ENCODE measurements at regions not wholly inside any gene's neighbourhood (a gene's known extent, or its start where the extent isn't known, plus 50 kb on each side); places are given as distances from the start of the nearest gene placed in this dataset.
"Not testable (repeated sequence)": the region's sequence is repeated elsewhere in the genome, so short reads cannot be mapped to it uniquely, and the experiment has no call there.

- DNase-seq (ENCODE audit: low read depth, low spot score): no peak
Measured at GRCh38 chr1:213585402-213585801, 402.4 kb upstream of the PROX1 start.

GRCh38 chr1:213585959-213586586 lies 401.7 kb upstream of the PROX1 start:
- DNase-seq (ENCODE audit: low read depth, low spot score): no peak

- no peak for DNase-seq (ENCODE audit: low read depth, low spot score)
Measured at GRCh38 chr1:213586587-213586972, 401.2 kb upstream of the PROX1 start.

GRCh38 chr1:213596729-213597128 lies 391.0 kb upstream of the PROX1 start:
- no peak for DNase-seq (ENCODE audit: low read depth, low spot score)

GRCh38 chr1:213598263-213598662 lies 389.5 kb upstream of the PROX1 start:
- no peak for DNase-seq (ENCODE audit: low read depth, low spot score)

GRCh38 chr1:213600879-213601278 lies 386.9 kb upstream of the PROX1 start:
- no peak for DNase-seq (ENCODE audit: low read depth, low spot score)

GRCh38 chr1:213601705-213602104 lies 386.1 kb upstream of the PROX1 start:
- DNase-seq (ENCODE audit: low read depth, low spot score): not testable (repeated sequence)

GRCh38 chr1:213602796-213603486 lies 384.8 kb upstream of the PROX1 start:
- no peak for DNase-seq (ENCODE audit: low read depth, low spot score)

- DNase-seq (ENCODE audit: low read depth, low spot score): no peak
Measured at GRCh38 chr1:213604477-213604876, 383.3 kb upstream of the PROX1 start.

GRCh38 chr1:213605732-213606131 lies 382.0 kb upstream of the PROX1 start:
- no peak for DNase-seq (ENCODE audit: low read depth, low spot score)

- no peak for DNase-seq (ENCODE audit: low read depth, low spot score)
Measured at GRCh38 chr1:213606252-213606820, 381.4 kb upstream of the PROX1 start.

GRCh38 chr1:213613549-213613948 lies 374.2 kb upstream of the PROX1 start:
- DNase-seq (ENCODE audit: low read depth, low spot score): no peak

- no peak for DNase-seq (ENCODE audit: low read depth, low spot score)
Measured at GRCh38 chr1:213615226-213615916, 372.4 kb upstream of the PROX1 start.

- no peak for DNase-seq (ENCODE audit: low read depth, low spot score)
Measured at GRCh38 chr1:213617133-213617532, 370.6 kb upstream of the PROX1 start.

GRCh38 chr1:213618094-213618493 lies 369.7 kb upstream of the PROX1 start:
- no peak for DNase-seq (ENCODE audit: low read depth, low spot score)

GRCh38 chr1:213619026-213619425 lies 368.7 kb upstream of the PROX1 start:
- no peak for DNase-seq (ENCODE audit: low read depth, low spot score)

GRCh38 chr1:213621077-213621476 lies 366.7 kb upstream of the PROX1 start:
- DNase-seq (ENCODE audit: low read depth, low spot score): no peak

- DNase-seq (ENCODE audit: low read depth, low spot score): no peak
Measured at GRCh38 chr1:213622365-213623063, 365.3 kb upstream of the PROX1 start.

- DNase-seq (ENCODE audit: low read depth, low spot score): no peak
Measured at GRCh38 chr1:213623064-213623581, 364.6 kb upstream of the PROX1 start.

GRCh38 chr1:213623862-213624261 lies 363.9 kb upstream of the PROX1 start:
- no peak for DNase-seq (ENCODE audit: low read depth, low spot score)

- DNase-seq (ENCODE audit: low read depth, low spot score): not testable (repeated sequence)
Measured at GRCh38 chr1:213636778-213637177, 351.0 kb upstream of the PROX1 start.

GRCh38 chr1:213641312-213641711 lies 346.5 kb upstream of the PROX1 start:
- no peak for DNase-seq (ENCODE audit: low read depth, low spot score)

Measured in smooth muscle cell of the brain vasculature (primary cell).